ENCODE measurements at regions not wholly inside any gene's neighbourhood (a gene's known extent, or its start where the extent isn't known, plus 50 kb on each side); places are given as distances from the start of the nearest gene placed in this dataset.

GRCh38 chrX:42616981-42617380, 161.0 kb downstream of the PPP1R2C start:
- no peak for TF ChIP-seq CTCF (IDR thresholded peaks at IDR 0.05)
- TF ChIP-seq POLR2A (IDR thresholded peaks at IDR 0.05): no peak
